H54 (cell line): ENCODE measurements at regions not wholly inside any gene's neighbourhood (a gene's known extent, or its start where the extent isn't known, plus 50 kb on each side); places are given as distances from the start of the nearest gene placed in this dataset.

Experiments used
- DNase-seq: peaks from one replicate; pipeline ENCODE4 v3.0.0; 2011; ENCODE audit warnings: low spot score, mixed read lengths; ENCODE audit not compliant: insufficient read length
- FAIRE-seq: peaks from 3 replicates; lab custom pipeline; 2011; peaks lifted over from hg19 to GRCh38; lab: Jason Lieb, UNC
- POLR2A ChIP-seq: IDR thresholded peaks from 2 replicates; pipeline ENCODE4 v1.6.1; 2011; ENCODE audit warnings: low read depth, mild to moderate bottlenecking, low read length

- no peak for TF ChIP-seq POLR2A
- DNase-seq (no peak), FAIRE-seq (no peak)
These were observed 142.5 kb upstream of the HS3ST2 start for GRCh38 chr16:22671301-22672076.

DNA sequence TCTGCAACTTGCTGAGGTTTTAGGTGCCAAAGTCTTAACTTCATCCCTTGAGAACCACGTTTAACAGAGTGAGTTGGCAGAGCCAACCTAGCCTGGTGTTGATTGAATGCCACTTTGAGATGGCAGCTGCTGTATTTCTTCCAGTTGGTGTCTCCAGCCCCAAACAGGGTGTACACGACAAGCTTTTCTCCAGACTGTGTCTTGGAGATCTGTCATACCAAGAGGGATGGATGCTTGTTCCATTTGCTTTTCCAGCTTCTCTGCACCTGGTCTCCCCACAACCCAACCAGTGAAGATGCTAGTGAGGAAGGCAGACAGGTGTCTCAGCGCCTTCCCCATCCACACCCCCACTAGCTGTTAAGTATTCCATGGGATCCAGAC lies 141.1 kb upstream of the HS3ST2 start:
- FAIRE-seq (no peak), DNase-seq (no peak)

GRCh38 chr16:22673421-22673831 lies 140.5 kb upstream of the HS3ST2 start:
- DNase-seq (no peak), FAIRE-seq (no peak)
- no peak for TF ChIP-seq POLR2A

More for the DNA sequence above, 141.1 kb upstream of the HS3ST2 start:
- TF ChIP-seq POLR2A, result no peak

- no peak for DNase-seq
- no peak for TF ChIP-seq POLR2A
- FAIRE-seq, result no peak
These were observed 139.2 kb upstream of the HS3ST2 start for GRCh38 chr16:22674832-22675191.

DNA sequence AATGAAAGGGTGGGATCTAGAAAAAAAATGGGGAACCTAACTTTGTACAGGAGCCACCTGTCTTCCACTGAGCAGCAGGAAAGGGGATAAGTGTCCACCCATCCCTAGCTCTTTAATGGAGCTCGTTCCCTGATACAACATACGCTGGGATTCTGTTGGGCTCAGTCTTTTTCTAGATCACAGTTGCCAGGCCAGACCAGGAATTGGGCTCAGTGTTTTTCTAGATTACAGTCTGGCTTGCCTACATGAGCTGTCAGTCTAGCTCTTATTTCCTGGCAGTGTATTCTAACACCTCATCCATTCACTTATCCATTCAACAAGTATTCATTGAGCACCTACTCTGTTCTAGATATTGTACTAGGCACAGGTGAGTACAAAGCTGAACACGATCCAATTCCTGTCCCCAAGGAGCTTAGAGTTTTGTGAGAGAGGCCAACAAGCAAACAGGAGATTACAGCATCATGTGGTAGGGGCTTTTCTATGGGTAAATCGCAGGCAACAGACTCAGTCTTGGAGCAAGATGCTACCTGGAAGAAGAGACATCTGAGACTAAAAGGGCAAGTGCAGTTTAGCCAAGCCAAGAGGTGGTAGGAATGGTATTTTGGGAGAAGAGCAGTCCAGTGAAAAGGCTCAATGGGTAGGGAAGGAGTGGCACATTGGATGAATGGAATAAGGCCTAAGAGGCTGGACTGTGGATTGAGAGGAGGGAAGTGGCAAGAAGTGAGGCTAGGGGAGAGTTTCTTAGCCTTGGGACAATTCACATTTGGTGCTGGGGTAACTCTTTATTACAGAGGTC lies 138.0 kb upstream of the HS3ST2 start:
- TF ChIP-seq POLR2A, result no peak
- FAIRE-seq (no peak), DNase-seq (no peak)

GRCh38 chr16:22677024-22677830 lies 136.7 kb upstream of the HS3ST2 start:
- no peak for FAIRE-seq
- TF ChIP-seq POLR2A, result no peak
- DNase-seq, result no peak

GRCh38 chr16:22678311-22678710 lies 135.7 kb upstream of the HS3ST2 start:
- DNase-seq (no peak), FAIRE-seq (no peak)
- TF ChIP-seq POLR2A, result no peak

DNA sequence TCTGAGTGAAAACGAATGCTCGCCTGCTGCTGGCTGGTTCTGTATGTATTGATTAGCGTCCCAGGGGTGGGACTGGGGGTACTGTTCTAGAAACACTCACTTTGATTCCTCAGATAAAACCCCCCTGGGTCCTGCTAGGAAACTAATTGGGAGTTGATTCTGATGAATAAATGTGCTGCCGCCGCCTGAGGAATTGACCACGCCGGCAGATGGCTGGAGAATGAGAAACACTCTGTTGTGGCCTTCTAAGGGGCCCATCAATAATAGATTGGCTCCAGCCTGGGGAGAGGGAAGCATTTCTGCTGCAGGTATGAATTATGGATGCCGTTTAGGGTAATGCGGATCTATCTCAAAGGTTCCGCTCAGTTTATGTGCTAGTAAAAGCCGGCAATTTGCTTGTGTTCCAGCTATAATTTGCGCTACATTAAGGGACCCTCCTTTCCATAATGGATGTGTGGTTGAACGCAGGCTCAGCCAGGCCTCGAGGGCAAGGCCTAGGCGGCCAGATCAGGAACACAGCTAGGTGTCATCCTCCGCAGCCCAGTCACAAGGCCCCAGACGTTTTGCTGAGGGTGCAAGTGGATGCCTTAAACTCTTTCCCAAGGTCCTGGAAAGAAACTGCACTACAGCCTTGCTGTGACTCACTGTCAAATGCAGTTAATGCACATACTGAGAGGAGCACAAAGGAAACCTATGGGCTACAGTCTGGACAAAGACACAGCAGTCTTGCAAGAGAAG lies 132.2 kb upstream of the HS3ST2 start:
- FAIRE-seq (no peak), DNase-seq (no peak)
- TF ChIP-seq POLR2A, result no peak

- DNase-seq (no peak), FAIRE-seq (no peak)
- TF ChIP-seq POLR2A, result no peak
These were observed 130.7 kb upstream of the HS3ST2 start for GRCh38 chr16:22683258-22683657.

GRCh38 chr16:22683730-22684573 lies 130.0 kb upstream of the HS3ST2 start:
- DNase-seq (no peak), FAIRE-seq (no peak)
- TF ChIP-seq POLR2A, result no peak

- DNase-seq (no peak), FAIRE-seq (no peak)
- no peak for TF ChIP-seq POLR2A
These were observed 129.1 kb upstream of the HS3ST2 start for GRCh38 chr16:22684574-22685458.

GRCh38 chr16:22685459-22685830 lies 128.5 kb upstream of the HS3ST2 start:
- FAIRE-seq (no peak), DNase-seq (no peak)
- no peak for TF ChIP-seq POLR2A
